ENCODE measurements at regions not wholly inside any gene's neighbourhood (a gene's known extent, or its start where the extent isn't known, plus 50 kb on each side); places are given as distances from the start of the nearest gene placed in this dataset.

DNA sequence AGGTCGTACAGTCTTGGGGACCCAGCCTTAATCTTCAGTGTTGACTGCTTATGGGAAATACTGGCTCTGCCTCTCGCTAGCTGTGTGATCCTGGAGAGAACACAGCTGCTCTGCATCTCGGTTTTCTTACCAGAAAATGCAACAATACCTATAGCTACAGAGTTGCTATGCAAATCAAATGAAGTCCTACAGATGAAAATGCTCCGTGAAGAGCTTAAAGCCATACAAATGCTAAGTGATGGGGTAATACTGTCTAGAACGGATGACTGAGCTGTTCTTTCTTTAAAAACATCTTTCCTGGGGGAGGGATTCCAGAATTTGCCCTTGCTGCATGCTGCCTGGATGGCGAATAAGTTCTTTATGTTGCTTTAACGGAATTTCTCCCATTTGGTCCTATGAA is 132.0 kb downstream of the ZBTB18 start (continued):
- no peak for TF ChIP-seq ZNF219 (CRISPR knock-in tag; IDR thresholded peaks at IDR 0.05; ENCODE audit: borderline replicate concordance)
- TF ChIP-seq GABPB1 (CRISPR knock-in tag; IDR thresholded peaks at IDR 0.05), result no peak
- no peak for TF ChIP-seq GTF2I (CRISPR knock-in tag; conservative IDR thresholded peaks at IDR 0.05)
- no peak for TF ChIP-seq NFATC4 (CRISPR knock-in tag; IDR thresholded peaks at IDR 0.05)
- no peak for TF ChIP-seq ZNF396 (CRISPR knock-in tag; IDR thresholded peaks at IDR 0.05; ENCODE audit: borderline replicate concordance)
- no peak for TF ChIP-seq RELA (CRISPR knock-in tag; IDR thresholded peaks at IDR 0.05; ENCODE audit: borderline replicate concordance)
- TF ChIP-seq, protein P1, sequence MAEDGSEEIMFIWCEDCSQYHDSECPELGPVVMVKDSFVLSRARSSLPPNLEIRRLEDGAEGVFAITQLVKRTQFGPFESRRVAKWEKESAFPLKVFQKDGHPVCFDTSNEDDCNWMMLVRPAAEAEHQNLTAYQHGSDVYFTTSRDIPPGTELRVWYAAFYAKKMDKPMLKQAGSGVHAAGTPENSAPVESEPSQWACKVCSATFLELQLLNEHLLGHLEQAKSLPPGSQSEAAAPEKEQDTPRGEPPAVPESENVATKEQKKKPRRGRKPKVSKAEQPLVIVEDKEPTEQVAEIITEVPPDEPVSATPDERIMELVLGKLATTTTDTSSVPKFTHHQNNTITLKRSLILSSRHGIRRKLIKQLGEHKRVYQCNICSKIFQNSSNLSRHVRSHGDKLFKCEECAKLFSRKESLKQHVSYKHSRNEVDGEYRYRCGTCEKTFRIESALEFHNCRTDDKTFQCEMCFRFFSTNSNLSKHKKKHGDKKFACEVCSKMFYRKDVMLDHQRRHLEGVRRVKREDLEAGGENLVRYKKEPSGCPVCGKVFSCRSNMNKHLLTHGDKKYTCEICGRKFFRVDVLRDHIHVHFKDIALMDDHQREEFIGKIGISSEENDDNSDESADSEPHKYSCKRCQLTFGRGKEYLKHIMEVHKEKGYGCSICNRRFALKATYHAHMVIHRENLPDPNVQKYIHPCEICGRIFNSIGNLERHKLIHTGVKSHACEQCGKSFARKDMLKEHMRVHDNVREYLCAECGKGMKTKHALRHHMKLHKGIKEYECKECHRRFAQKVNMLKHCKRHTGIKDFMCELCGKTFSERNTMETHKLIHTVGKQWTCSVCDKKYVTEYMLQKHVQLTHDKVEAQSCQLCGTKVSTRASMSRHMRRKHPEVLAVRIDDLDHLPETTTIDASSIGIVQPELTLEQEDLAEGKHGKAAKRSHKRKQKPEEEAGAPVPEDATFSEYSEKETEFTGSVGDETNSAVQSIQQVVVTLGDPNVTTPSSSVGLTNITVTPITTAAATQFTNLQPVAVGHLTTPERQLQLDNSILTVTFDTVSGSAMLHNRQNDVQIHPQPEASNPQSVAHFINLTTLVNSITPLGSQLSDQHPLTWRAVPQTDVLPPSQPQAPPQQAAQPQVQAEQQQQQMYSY (CRISPR knock-in tag; IDR thresholded peaks at IDR 0.05), result no peak
- no peak for TF ChIP-seq USF2 (CRISPR knock-in tag; IDR thresholded peaks at IDR 0.05)
- no peak for TF ChIP-seq NR2C2 (CRISPR knock-in tag; IDR thresholded peaks at IDR 0.05)
- TF ChIP-seq E2F1 (CRISPR knock-in tag; IDR thresholded peaks at IDR 0.05), result no peak

- Mint-ChIP-seq H3K4me1 (peaks cover 13% of the 10 kb centered on the region), H3K36me3 (0 out of 2 replicates have a peak, but pooled peaks cover 4% of the 10 kb centered on the region), H3K9me3 (peaks cover 26% of the 10 kb centered on the region), H3K27me3 (ENCODE audit: low read depth) (no peaks in the 10 kb centered on the region; the same call in 1 of the 2 replicates), H3K4me3 (no peak overlapping the region), H3K27ac (no peak overlapping the region)
- DNase-seq (ENCODE audit: low spot score) (no peak), ATAC-seq (no peak)
- ChIA-PET CTCF (no interaction called here), POLR2A (no interaction called here)
- TF ChIP-seq ZNF121 (CRISPR knock-in tag; IDR thresholded peaks at IDR 0.05), result no peak
- no peak for TF ChIP-seq OVOL2 (CRISPR knock-in tag; IDR thresholded peaks at IDR 0.05; ENCODE audit: borderline replicate concordance)
- TF ChIP-seq JAZF1 (CRISPR knock-in tag; IDR thresholded peaks at IDR 0.05), result no peak
- TF ChIP-seq HMGA2 (CRISPR knock-in tag; IDR thresholded peaks at IDR 0.05), result no peak
- TF ChIP-seq, protein P2, sequence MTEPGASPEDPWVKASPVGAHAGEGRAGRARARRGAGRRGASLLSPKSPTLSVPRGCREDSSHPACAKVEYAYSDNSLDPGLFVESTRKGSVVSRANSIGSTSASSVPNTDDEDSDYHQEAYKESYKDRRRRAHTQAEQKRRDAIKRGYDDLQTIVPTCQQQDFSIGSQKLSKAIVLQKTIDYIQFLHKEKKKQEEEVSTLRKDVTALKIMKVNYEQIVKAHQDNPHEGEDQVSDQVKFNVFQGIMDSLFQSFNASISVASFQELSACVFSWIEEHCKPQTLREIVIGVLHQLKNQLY (CRISPR knock-in tag; IDR thresholded peaks at IDR 0.05), result no peak
- TF ChIP-seq, protein P3, sequence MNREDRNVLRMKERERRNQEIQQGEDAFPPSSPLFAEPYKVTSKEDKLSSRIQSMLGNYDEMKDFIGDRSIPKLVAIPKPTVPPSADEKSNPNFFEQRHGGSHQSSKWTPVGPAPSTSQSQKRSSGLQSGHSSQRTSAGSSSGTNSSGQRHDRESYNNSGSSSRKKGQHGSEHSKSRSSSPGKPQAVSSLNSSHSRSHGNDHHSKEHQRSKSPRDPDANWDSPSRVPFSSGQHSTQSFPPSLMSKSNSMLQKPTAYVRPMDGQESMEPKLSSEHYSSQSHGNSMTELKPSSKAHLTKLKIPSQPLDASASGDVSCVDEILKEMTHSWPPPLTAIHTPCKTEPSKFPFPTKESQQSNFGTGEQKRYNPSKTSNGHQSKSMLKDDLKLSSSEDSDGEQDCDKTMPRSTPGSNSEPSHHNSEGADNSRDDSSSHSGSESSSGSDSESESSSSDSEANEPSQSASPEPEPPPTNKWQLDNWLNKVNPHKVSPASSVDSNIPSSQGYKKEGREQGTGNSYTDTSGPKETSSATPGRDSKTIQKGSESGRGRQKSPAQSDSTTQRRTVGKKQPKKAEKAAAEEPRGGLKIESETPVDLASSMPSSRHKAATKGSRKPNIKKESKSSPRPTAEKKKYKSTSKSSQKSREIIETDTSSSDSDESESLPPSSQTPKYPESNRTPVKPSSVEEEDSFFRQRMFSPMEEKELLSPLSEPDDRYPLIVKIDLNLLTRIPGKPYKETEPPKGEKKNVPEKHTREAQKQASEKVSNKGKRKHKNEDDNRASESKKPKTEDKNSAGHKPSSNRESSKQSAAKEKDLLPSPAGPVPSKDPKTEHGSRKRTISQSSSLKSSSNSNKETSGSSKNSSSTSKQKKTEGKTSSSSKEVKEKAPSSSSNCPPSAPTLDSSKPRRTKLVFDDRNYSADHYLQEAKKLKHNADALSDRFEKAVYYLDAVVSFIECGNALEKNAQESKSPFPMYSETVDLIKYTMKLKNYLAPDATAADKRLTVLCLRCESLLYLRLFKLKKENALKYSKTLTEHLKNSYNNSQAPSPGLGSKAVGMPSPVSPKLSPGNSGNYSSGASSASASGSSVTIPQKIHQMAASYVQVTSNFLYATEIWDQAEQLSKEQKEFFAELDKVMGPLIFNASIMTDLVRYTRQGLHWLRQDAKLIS (CRISPR knock-in tag; IDR thresholded peaks at IDR 0.05; ENCODE audit: borderline replicate concordance), result no peak
- no peak for TF ChIP-seq TP53 (CRISPR knock-in tag; IDR thresholded peaks at IDR 0.05)
- TF ChIP-seq CBFB (CRISPR knock-in tag; IDR thresholded peaks at IDR 0.05; ENCODE audit: low read depth), result no peak
Measured at GRCh38 chr1:244186372-244186771, 135.3 kb downstream of the ZBTB18 start.
